ENCODE measurements at regions not wholly inside any gene's neighbourhood (a gene's known extent, or its start where the extent isn't known, plus 50 kb on each side); places are given as distances from the start of the nearest gene placed in this dataset.
"Not testable (repeated sequence)": the region's sequence is repeated elsewhere in the genome, so short reads cannot be mapped to it uniquely, and the experiment has no call there.

- no peak for DNase-seq (ENCODE audit: low read depth in 4 of 4, low spot score in 2 of 4)
Measured at GRCh38 chr11:16542353-16542752, 186.0 kb upstream of the SOX6 start.

DNA sequence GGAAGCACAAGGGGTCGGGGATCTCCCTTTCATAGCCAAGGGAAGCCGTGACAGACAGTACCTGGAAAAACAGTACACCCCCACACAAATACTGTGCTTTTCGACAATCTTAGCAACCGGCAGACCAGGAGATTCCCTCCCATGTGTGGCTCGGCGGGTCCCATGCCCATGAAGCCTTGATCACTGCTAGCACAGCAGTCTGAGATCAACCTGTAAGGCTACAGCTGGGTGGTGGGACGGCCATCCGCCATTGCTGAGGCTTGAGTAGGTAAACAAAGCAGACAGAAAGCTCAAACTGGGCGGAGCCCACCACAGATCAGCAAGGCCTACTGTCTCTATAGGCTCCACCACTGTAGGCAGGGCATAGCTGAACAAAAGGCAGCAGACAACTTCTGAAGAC, 180.2 kb upstream of the SOX6 start:
- DNase-seq (ENCODE audit: low read depth in 4 of 4, low spot score in 2 of 4) = no peak

DNA sequence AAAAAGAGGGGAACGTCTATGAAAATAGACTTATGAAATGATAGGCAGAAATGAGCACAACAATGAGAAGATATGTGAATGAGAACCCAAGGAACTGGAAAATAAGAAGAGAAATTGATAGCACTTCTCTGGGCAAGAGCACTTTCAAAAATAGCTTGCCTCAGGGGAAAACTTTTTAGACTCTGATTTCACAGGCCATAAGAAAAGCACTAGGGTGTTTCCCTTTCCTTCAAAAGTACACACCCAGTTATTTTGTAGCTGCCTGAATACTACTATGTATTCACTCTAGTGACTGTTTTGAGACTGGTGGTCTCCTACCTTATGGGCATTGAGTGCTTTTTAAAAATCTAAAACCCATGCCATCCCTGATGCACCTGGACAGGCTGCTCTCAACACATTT, 172.3 kb upstream of the SOX6 start:
- DNase-seq (ENCODE audit: low read depth in 4 of 4, low spot score in 2 of 4) = no peak

GRCh38 chr11:16527525-16528246, 171.3 kb upstream of the SOX6 start:
- no peak for DNase-seq (ENCODE audit: low read depth in 4 of 4, low spot score in 2 of 4)

GRCh38 chr11:16526947-16527346, 170.6 kb upstream of the SOX6 start:
- no peak for DNase-seq (ENCODE audit: low read depth in 4 of 4, low spot score in 2 of 4)

DNA sequence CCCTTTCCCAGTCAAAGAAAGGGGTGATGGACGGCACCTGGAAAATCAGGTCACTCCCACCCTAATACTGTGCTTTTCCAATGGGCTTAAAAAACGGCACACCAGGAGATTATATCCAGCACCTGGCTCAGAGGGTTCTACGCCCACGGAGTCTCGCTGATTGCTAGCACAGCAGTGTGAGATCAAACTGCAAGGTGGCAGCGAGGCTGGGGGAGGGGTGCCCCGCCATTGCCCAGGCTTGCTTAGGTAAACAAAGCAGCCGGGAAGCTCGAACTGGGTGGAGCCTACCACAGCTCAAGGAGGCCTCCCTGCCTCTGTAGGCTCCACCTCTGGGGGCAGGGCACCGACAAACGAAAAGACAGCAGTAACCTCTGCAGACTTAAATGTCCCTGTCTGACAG, 164.4 kb upstream of the SOX6 start:
- DNase-seq (ENCODE audit: low read depth in 4 of 4, low spot score in 2 of 4) = not testable (repeated sequence)

DNA sequence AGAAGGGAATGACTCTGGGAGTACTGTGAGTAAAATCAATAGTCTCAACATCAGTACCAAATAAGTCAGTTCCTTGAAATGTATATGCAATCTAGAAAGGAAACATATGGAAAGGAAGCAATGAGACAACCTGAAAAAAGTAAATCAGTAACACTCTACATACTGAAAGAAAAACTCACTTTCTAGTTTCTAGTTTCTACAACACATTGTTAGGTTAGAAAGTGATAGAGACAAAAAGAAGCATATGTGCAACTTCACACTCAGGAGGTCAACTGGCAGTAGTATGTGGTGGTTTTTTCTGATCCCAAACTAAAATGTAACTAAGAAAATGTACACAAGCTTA, 156.5 kb upstream of the SOX6 start:
- DNase-seq (ENCODE audit: low read depth in 4 of 4, low spot score in 2 of 4) = no peak

- no peak for DNase-seq (ENCODE audit: low read depth in 4 of 4, low spot score in 2 of 4)
Measured at GRCh38 chr11:16512198-16512898, 156.0 kb upstream of the SOX6 start.

DNA sequence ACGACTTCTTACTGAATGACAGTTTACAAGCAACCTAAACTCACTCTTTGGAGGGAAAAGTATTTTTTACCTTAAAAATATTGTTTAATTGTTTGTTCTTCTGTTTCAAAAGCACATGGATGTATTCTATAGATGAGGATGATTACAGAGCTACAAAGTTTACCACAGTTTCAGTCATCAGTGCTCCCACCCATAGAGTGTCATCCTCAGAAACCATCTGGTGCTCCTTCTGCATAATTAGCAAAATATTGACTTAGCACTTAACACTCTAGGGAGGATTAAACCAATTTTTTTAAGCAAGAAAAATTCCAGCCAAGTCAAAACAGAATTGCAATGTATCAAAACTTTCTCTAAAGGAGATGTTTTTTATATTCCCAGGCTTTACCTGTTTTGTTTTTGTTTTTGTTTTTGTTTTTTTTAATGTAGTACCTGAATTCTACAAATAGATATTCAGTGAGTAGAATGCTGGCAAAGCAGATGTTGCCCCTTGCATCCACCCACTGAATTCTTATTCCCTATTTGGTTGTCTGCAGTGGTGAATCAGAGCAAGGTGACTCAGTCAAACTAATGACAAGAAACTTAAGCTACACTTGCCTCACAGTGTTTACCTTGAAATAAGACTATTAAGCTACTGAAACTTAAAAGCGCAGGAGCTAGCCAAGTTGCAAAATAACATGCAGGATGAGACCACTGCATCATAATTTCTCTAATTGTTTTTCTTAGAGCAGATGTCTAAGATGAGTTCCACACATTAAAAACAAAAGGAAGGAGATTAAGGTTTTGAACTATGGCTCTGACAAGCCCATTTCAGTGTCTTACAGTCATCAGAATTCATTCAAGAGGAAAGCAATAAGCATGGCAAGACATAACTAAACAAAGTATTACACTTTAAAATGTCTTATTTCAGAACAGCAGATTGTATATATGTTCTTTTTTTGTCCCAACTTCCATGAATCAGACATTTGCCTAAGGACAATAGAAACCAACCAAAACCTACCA, 155.1 kb upstream of the SOX6 start:
- DNase-seq (ENCODE audit: low read depth in 4 of 4, low spot score in 2 of 4) = no peak

DNA sequence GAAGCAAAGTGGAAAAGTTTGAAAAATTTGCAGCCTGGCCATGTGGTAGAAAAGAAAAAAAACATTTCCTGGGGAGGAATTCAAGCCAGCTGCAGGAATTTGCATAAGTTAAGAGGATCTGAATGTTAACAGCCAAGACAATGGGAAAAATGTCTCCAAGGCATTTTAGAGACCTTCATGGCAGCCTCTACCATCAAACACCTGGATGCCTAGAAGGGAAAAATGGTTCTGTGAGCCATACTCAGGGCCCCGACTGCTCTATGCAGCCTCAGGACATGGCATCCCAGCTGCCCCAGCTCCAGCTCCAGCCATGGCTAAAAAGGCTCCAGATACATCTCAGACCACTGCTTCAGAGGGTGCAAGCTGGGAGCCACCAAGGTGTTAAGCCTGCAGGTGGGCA, 149.1 kb upstream of the SOX6 start:
- DNase-seq (ENCODE audit: low read depth in 4 of 4, low spot score in 2 of 4) = no peak

DNA sequence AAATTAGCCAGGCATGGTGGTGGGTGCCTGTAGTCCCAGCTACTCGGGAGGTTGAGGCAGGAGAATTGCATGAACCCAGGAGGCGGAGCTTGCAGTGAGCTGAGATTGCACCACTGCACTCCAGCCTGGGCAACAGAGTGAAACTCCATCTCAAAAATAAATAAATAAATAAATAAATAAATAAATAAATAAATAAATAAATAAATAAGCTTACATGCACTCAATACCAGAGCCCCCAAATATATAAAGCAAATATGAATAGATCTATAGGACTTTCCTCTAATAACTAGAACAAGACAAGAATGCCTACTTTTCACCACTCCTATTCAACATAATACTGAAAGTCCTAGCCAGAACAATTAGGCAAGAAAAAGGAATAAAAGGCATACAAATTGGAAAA, 147.5 kb upstream of the SOX6 start:
- DNase-seq (ENCODE audit: low read depth in 4 of 4, low spot score in 2 of 4) = not testable (repeated sequence)

GRCh38 chr11:16494918-16495691, 138.8 kb upstream of the SOX6 start:
- no peak for DNase-seq (ENCODE audit: low read depth in 4 of 4, low spot score in 2 of 4)

- DNase-seq (ENCODE audit: low read depth in 4 of 4, low spot score in 2 of 4) = no peak
Measured at GRCh38 chr11:16484434-16484833, 128.1 kb upstream of the SOX6 start.

GRCh38 chr11:16474659-16475058, 118.3 kb upstream of the SOX6 start:
- DNase-seq (ENCODE audit: low read depth in 4 of 4, low spot score in 2 of 4) = no peak

- DNase-seq (ENCODE audit: low read depth in 4 of 4, low spot score in 2 of 4) = no peak
Measured at GRCh38 chr11:16469968-16470367, 113.6 kb upstream of the SOX6 start.

- no peak for DNase-seq (ENCODE audit: low read depth in 4 of 4, low spot score in 2 of 4)
Measured at GRCh38 chr11:16468735-16469453, 112.5 kb upstream of the SOX6 start.

DNA sequence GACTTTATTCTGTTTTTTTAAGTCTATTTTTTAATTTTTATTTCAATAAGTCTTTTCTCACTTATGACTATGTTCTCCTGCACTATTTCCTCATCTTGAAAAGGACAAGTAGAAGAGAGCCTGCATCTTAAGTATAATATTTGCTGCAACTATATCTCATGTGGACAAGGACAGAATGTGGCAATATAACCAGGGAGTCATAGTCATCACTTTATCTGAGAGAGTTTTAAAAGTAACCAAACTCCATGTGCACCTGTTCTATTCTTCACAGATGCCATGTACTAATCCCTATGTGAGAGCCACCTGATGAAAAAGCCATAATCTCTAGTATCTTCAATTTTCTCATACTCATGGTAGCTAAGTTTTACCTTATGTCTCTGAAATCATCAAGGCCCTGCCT, 104.2 kb upstream of the SOX6 start:
- no peak for DNase-seq (ENCODE audit: low read depth in 4 of 4, low spot score in 2 of 4)

- no peak for DNase-seq (ENCODE audit: low read depth in 4 of 4, low spot score in 2 of 4)
Measured at GRCh38 chr11:16456366-16456765, 100.0 kb upstream of the SOX6 start.

GRCh38 chr11:16454289-16454863, 98.0 kb upstream of the SOX6 start:
- DNase-seq (ENCODE audit: low read depth in 4 of 4, low spot score in 2 of 4) = no peak
